Hematopoietic multipotent progenitor cell treated with erythropoietin and hydrocortisone succinate and interleukin-3 and kit ligand, for 6 days (in vitro differentiated cells): ENCODE measurements at regions not wholly inside any gene's neighbourhood (a gene's known extent, or its start where the extent isn't known, plus 50 kb on each side); places are given as distances from the start of the nearest gene placed in this dataset.
"Not testable (repeated sequence)": the region's sequence is repeated elsewhere in the genome, so short reads cannot be mapped to it uniquely, and the experiment has no call there.

ENCODE experiments used
- DNase-seq: peaks from one replicate; pipeline ENCODE4 v3.0.0-alpha.2; 2015

DNA sequence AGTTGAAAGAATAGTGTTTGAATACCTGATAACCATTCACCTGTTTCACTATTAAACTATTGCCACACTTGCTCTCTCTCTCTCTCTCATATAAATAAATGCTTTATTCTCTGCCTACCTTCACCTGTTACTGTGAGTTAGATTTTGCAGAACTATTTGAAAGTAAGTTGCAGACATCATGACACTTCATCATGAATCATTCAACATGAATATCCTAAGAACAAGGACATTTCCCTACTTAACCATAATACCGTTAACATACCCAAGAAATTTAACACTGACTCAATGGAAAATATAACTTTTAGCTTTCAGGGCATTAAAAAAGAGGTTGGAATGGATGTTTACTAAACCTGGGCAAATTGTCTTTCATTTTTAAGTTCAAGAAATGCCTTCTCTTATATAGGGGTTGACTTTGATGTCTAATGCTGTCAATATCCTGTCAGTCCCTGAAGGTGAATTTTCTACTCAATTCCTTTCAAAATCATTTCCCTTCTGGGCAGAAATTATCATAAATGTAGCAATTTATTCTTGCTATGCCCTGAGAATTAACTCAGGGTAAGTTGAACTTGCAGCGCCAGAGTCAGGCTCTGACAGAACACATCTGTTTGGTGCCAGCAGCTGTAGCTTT is 582.6 kb upstream of the TLE4 start:
- no peak for DNase-seq

DNA sequence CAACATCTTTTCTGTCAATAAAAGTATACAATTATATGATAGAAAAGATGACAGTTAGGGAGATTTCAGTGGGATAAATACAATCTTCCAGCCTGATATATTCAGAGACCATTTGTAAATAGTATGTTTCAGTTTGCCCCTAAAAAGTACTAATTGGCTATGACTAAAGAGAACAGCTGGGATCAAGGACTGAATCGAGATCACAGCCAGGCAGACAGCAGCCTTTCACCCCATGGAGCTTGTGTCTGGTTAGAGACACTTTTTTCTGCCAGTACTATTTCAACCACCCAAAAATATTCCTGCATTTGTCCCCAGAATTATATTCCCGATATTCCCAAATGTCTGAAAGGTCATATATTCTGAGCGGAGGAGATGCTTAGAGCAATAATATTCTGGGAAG is 577.3 kb upstream of the TLE4 start:
- no peak for DNase-seq

DNA sequence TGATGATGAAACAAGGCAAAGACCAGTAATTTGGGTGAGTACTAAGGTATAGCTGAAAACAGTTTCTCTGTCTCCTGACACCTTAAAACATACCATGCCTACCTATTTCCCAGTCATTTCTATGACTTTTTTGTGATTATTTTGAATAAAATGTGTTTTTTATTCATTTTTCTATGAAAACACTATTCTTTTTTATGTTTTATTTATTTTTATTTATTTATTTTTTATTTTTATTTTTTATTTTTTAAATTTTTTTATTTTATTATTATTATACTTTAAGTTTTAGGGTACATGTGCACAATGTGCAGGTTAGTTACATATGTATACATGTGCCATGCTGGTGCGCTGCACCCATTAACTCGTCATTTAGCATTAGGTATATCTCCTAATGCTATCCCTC is 576.8 kb upstream of the TLE4 start:
- DNase-seq: not testable (repeated sequence)

DNA sequence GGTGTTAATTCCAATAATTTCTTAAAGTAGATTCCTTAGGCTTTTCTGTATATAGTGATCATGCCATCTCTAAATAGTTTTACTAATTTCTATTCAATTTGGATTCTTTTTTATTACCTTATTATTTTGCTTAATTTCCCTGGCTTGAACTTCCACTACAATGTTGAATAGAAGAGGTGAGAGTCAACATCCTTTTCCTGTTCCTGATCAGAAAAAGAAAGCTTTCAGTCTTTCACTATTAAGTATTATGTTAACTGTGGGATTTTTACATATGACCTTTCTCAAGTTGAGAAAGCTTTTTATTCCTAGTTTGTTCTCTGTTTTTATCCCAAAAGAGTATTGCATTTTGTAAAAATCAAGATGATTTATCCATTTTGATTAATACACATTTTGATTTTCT is 574.5 kb upstream of the TLE4 start:
- DNase-seq: no peak

DNA sequence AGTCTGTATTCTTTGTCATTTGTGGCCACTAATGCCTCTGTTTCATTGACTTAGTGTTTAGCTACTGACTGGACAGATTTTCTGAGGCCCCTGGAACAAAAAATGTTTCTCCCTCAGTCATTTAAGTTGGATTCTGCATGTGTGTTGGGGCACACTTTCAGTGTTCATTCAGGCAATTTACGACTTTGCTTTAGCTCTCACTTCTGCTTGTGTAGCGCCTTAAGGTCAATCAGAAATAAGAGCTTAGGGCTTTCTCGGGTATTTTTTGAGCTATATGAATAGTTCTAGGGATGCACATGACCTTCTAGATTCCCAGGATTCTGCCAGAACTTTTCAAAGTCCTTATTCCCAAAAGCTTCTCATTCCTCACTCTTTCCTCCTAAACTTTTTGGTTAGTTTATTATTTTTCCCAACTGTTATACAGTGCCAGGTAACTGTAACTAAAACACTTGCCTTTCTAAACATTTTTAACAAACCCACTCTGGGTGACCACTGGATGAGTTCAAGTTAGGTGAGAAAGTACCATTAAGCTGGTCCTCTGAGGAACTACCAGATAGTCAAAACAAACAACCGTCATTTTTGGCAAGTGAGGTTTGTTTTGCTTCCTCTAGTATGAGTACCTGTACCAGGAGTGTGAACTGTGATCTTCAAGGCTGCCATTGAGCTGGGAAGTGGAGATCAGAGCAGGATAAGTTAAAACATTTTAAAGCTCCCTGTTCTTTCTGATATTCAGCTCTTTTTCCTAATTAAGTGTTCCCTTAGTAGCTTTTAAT is 571.3 kb upstream of the TLE4 start:
- DNase-seq: no peak

DNA sequence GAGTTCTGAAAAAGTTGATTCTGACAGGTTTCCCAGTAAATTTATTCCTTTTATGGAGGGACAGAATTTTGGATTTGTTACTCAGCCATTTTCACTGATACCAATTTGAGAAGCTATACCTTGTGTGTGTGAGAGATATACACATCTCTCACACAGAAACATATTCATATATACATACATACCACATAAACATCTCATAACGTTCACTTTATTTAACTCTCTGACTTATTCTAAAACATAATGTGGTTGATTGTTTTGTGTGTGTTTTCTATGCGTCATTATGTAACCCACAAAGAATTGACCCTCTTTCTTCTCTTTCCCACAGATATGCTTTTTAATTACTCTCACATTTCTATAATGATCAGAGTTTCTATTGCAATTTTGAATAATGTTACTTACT is 570.8 kb upstream of the TLE4 start:
- DNase-seq: no peak

DNA sequence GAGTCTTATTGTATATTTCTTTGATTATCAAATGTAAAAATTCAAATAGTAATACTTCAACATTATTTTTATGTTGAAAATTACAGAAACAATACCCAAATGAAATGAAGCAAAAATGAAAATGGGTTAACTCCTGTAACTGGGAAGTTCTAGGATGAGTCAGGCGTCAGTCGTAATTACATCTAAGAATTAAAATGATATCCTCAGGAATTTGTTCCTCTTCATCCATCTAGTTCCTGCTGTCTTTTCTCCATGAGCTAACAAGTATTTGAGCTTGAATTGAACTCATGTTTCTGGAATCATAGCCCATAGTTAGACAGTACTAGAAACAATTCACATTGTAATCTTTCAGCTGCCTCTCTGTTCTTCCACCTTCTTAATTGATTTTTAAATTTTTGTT is 568.3 kb upstream of the TLE4 start:
- no peak for DNase-seq

DNA sequence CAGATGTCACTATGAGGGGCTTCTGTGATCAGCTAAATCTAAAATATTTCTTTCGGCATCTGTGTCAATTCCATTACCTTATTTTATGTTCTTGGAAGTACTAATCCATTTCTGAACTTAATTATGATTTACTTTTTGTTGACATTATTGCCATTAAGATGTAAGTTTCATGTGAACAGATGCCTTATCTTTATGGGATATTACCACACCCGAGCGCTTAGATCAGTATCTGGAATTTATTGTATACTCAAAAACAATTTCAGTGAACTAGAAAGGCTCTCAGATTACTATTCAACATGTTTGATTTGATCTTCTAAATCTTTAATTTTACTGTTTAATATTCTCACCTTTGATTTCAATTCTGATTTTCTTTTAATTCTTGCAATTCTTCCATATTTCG is 567.7 kb upstream of the TLE4 start:
- no peak for DNase-seq

DNA sequence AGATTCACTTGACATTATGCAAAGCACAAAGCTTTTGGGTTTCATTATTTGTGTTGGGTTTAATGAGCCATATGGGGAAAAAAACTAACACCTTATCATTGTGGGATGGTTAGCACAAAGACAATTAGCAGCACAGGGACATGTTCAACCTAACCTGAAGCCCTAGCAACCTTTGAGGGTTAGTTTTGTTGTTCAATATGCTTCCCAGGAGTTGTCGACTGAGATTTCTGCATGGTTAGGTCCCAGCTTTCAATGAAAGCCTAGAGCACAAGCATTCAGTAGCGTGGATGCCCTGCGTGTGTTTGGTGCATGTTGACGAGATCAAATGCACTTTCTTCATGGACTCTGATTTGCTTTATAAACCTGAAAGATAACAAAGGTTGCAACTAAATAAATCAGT is 565.2 kb upstream of the TLE4 start:
- DNase-seq: no peak

DNA sequence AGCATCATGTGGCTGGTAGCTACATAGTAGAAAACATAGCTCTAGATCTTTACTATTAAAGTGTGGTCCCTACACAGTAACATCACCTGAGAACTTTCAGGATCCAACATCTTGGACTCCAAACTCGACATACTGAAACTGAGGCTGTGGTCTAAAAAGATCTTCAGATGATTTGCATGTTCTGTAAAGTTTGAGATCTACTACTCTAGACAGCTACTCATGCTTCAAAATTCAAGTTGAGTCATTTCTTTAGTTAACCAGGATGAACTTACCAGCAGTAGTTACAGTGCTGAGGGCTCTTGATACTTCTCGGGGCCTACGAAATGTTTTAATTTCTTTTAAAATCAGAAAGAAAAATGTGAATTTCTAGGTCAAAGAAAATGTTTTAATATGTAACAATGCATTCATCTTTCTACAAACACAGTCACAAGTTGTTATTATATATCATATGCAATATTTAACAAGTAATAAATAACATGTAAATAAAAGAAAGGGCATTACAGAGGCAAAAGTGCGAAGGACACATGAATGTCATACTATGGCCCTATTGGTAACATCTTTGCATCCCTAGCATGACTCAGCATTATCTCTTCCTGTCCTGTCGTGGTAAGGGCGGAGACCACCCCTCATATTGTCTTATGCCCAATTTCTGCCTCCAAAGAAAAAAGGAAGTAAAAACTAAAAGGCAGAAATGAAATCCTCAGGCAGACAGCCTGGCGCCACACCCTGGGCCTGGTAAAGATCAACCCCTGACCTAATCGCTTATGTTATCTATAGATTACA is 563.9 kb upstream of the TLE4 start:
- DNase-seq: no peak

DNA sequence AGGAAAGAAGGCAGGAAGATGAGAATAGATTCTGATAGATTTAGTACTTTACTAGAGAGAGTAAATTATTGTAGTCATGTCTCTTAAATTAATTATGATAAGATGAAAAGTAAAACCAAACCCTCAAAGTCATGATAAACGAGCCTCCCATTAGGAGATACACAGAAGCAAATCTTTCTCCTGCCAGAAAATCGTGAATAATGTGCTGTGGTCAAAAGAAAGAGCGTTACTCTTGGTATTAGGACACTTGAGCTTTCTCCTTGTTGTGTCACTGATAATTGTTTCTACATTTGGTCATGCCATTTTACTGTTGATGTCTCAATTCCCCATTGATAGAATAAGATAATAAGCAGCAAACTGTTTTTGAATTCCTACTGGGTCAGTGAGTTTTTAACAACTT is 562.8 kb upstream of the TLE4 start:
- no peak for DNase-seq

DNA sequence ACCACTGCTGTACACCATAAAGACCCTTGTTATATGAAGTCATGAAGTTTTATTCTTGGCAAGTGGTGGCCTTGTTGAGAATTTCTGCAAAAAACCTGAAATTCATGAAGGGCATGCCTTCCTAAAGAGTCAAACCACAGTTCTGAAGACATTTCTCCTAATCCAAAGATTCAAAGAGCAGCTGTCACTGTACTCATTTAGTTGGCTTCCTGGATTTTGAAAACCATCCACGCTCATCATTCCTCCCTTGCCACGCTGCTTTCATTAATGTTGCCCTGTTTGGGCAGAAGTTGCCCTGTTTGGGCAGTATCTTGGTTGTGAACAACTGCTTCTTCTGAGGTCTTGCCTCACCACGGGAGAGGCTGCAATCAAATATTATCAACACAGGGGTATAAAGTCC is 560.3 kb upstream of the TLE4 start:
- DNase-seq: no peak

DNA sequence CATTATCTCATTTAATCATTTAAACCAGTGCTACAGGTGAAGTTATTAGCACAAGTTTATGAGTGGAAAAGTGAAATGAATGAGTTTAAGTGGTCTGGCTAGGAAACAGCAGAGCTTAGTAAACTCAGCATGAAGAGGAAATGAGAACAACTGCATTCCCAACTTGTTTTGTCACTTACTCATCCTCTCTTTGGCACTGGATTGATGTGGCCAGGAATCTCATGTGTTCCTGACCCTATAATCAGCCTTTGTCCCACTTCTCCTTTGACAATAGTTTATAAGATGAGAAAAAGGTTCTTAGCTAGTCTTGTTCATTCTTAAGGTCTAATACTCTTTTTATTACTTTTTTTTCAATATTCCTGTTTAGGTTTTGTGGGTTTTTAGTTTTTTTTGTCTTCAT is 559.2 kb upstream of the TLE4 start:
- DNase-seq: no peak

DNA sequence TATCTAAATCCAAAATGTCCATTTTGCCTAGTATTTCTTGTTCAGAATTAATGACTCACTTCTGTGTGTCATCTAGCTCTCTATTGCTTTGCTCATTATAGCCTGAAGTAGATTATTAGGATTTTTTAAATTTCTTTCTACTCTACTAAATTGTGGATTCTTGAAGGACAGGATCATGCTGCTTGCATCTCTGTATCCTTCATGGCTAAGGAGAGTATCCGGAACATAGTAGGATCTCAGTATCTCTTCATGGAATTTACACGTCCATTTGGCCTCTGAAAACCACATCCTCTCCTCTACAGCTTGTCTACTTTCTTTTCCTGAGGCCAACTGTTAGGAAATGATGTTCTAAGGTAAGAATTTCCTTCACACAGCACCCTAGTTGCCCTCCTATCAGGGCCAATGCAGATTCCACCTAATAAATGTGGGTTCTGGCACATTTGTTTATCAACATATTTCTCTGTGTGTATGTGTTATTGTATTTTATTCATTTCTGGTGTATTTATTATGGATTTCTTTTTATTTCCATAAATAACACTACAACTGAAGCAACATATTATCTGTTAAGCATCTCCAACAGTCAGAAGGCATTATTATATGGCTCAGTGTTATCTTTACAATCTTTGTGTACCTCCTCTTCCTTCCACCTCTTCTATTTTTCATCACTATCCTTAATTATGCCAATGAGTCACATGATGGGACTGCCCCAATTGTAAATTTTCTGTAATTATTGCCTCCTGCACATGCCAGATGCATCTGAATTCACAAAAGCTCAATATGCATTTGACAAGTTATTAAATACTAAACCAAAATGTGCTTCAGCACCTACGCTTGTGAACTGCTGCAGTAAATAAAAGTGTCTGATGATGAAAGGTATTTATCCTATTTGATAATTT is 557.8 kb upstream of the TLE4 start:
- DNase-seq: no peak

DNA sequence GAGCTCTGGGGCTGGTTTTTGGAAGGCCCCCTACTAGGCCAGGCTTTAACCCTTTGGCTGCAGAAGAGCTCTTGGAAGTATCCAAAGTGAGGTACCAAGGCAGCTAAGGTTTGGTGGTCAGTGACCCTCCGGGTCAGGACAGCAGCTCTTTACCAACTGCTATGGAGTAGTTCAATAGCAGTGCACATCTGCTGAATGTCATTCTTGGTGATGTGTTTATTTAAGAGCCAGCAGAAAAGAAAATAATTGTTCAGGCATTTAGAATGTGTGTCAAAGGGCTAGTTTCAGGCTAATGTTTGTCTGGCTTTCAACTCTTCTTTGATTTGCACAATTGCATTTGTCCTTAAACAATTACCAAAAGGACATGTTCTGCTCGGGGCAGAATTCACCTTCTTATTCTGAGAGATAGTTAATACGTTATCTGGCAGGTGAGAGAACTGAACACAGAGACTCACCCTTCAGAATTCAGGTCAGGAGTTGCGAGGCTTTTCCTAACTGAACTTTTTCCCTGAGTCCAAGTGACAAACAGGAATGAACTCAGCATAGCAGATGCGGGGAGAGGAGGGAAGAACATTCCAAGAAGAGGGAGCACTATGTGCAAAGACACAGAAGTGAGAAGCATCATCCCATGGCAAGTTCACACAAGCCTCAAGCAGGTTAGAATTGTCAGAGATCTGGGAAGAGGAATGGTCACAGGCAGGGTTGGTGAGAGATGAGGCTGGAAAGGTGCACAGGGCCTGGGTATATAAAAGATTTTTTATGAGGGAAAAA is 556.7 kb upstream of the TLE4 start:
- no peak for DNase-seq

DNA sequence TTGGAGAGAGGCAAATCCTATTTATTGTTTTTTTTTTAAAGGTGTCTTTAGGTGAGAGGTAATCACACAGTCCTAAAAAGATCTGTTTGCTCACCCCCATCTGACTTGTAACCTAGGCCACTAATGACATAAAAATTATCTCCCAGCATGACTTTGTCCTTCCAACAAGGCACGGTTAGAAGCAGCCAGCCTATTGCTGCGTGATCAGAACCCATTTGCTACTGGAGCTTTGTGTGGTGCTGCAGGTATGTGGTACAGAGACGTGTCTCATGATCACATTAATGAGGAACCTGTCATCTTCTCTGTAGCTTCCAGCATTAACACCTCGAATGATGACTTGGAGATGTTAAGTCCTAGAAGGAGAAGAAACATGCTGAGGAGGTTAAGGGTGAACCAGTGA is 555.8 kb upstream of the TLE4 start:
- DNase-seq: no peak

DNA sequence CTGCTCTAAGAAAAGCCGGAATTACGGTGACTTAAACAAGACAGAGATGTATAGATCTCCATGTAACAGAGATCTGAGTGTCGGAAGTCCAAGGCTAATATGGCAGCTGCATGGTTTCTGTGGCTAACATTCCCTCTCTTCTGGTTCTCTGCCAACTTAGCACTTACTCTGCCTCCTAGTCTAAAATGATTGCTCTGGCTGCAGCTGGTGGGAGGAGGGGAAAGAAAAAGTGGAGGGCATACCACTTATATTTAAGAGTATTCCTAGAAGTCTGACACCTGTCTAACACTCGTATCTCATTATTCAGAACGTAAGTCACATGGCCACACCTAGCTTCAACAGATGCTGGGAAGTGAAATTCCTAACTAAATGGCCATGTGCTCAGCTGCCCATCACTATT is 551.5 kb upstream of the TLE4 start:
- no peak for DNase-seq

DNA sequence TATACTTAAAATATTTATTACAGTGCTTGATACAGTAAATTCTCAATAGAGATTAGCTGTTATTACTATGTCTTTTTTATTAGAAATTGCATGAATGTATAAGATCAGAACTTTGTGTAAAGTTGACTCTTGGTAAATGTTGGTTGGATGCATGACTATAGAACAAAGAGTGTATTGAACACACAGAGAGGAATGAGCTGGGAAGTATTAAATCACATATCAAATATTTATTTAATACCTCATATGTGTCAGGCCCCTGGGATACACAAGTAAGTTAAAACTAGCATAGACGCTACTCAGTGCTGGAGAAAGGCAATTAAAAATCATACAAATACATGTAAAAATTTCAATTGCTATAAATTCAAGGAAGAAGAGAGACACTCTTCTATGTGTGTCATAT is 550.7 kb upstream of the TLE4 start:
- no peak for DNase-seq

DNA sequence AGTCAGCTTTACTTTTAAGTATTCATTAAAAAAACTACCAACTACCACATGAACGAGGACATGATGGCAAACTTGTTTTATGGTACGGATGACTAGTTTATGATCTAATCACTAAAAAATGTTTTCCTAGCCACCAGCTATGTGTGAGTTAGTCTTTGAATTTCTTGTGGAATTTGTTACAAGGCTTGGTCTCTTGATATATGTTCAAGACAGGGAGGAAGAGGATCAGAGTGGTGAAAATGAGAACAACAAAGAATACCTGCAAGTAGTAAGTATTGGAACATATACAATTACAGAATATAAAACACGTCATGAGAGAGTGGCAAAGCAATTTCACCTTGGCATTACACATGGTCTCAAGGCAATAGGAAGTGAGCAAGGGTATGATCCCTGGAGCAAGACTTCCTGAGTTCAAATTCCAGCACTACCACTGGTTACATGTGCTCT is 548.6 kb upstream of the TLE4 start:
- DNase-seq: no peak

DNA sequence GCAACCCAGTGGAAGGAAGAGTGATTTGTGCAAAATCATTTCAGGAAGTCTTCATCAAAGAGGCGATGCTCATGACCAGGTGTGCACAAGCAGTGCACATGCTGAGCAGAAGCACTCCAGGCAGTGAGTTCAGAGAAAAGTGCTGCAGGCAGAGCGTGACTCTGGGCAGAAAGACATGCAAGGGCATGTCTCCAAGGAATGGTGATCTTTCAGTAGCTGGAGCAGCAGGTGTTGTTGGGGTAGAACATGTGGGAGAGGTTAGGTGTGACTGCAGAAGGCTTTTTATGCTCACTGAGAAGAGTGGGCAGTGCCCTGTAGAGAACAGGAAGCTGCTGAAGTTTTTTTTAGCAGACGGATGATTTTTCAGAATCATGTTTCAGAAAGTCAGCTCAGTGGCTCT is 545.4 kb upstream of the TLE4 start:
- DNase-seq: no peak

DNA sequence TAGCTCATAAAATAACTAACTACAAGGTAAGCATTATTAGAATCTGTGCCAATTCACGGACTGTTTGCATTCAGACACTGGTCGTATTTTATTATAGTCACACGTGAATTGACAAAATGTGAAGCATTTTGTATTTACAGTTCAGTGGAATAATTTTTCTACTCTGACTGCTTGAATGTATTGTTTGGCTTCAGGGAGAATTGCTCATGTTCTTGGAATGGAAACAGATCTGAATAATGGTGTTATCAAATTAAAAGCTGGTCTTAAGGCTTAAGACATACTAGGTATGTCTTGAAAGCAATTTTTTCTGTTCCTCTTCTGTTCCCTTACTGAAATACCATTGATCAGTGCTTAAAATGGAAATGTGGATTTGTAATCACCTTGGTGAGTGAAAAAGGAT is 543.7 kb upstream of the TLE4 start:
- no peak for DNase-seq

DNA sequence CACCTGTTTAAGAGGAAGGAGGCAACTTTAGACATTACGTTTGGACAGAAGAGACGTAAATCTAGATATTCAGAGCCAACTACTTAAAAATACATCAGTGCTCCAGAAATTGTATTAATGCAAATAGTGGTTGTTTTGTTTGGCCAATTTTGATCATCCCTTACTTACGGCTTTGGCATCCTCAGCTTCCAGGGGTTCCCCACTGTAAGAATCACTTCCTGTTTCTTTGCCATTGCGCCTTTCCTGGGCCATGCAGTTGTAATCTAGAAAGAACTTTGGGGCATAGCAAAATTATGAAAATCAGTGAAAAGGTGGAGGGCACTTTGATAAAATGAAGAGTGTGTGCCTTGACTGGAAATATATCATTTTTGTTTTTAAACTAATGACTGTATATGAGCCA is 537.2 kb upstream of the TLE4 start:
- DNase-seq: no peak
